HEK293T (cell line): ENCODE measurements at regions not wholly inside any gene's neighbourhood (a gene's known extent, or its start where the extent isn't known, plus 50 kb on each side); places are given as distances from the start of the nearest gene placed in this dataset.

ENCODE experiments used
- CTCF ChIA-PET: fragments of 350-600 bp; formaldehyde crosslinking; extraction: SDS; loops from one replicate; lab custom pipeline; 2021; ENCODE audit warnings: antibody characterized with exemption, inconsistent platforms; lab: Yijun Ruan, JAX
- POLR2A ChIA-PET: fragments of 350-600 bp; formaldehyde crosslinking; extraction: SDS; loops from one replicate; lab custom pipeline; 2020; ENCODE audit warnings: antibody characterized with exemption, inconsistent platforms; lab: Yijun Ruan, JAX
- DNase-seq: peaks from one replicate; pipeline ENCODE4 v3.0.0; 2012; ENCODE audit warnings: mixed read lengths; ENCODE audit errors: extremely low spot score
- ARNT ChIP-seq: fragments of 450-650 bp; IDR thresholded peaks from 2 replicates; pipeline ENCODE4 v1.6.1; 2017; ENCODE audit warnings: mild to moderate bottlenecking
- BHLHE40 ChIP-seq: fragments of 450-650 bp; IDR thresholded peaks from 2 replicates; pipeline ENCODE4 v1.6.1; 2016; ENCODE audit warnings: mild to moderate bottlenecking, moderate library complexity, borderline replicate concordance
- CTBP1 ChIP-seq: fragments of 450-650 bp; IDR thresholded peaks from 2 replicates; pipeline ENCODE4 v1.6.1; 2016; ENCODE audit warnings: borderline replicate concordance
- ELF4 ChIP-seq: fragments of 450-650 bp; IDR thresholded peaks from 2 replicates; pipeline ENCODE4 v1.6.1; 2017; ENCODE audit warnings: antibody characterized with exemption
- FOXA1 ChIP-seq: fragments of 450-650 bp; IDR thresholded peaks from 2 replicates; pipeline ENCODE4 v1.6.1; 2016; ENCODE audit warnings: mild to moderate bottlenecking
- FOXK2 ChIP-seq: fragments of 450-650 bp; IDR thresholded peaks from 2 replicates; pipeline ENCODE4 v1.6.1; 2016; ENCODE audit warnings: mild to moderate bottlenecking
- FOXM1 ChIP-seq: fragments of 450-650 bp; IDR thresholded peaks from 2 replicates; pipeline ENCODE4 v1.6.1; 2017; ENCODE audit warnings: mild to moderate bottlenecking, borderline replicate concordance
- HDGF ChIP-seq: fragments of 450-650 bp; IDR thresholded peaks from 2 replicates; pipeline ENCODE4 v1.6.1; 2017; ENCODE audit warnings: antibody characterized with exemption, borderline replicate concordance
- L3MBTL2 ChIP-seq: fragments of 450-650 bp; conservative IDR thresholded peaks from 2 replicates; pipeline ENCODE4 v1.6.1; 2016; ENCODE audit warnings: mild to moderate bottlenecking
- LEF1 ChIP-seq: fragments of 450-650 bp; IDR thresholded peaks from 2 replicates; pipeline ENCODE4 v1.6.1; 2017; ENCODE audit warnings: mild to moderate bottlenecking, borderline replicate concordance
- NFRKB ChIP-seq: fragments of 450-650 bp; IDR thresholded peaks from 2 replicates; pipeline ENCODE4 v1.6.1; 2016; ENCODE audit warnings: mild to moderate bottlenecking, moderate library complexity
- SP1 ChIP-seq: fragments of 450-650 bp; IDR thresholded peaks from 2 replicates; pipeline ENCODE4 v1.6.1; 2017
- SUZ12 ChIP-seq: fragments of 450-650 bp; IDR thresholded peaks from 2 replicates; pipeline ENCODE4 v1.6.1; 2016; ENCODE audit warnings: mild to moderate bottlenecking
- TARDBP ChIP-seq: fragments of 450-650 bp; IDR thresholded peaks from 2 replicates; pipeline ENCODE4 v1.6.1; 2016
- ZNF384 ChIP-seq: fragments of 450-650 bp; IDR thresholded peaks from 2 replicates; pipeline ENCODE4 v1.6.1; 2016
- TF ChIP-seq, protein P1 (sequence below): fragments of 450-650 bp; IDR thresholded peaks from 2 replicates; pipeline ENCODE4 v1.6.1; 2016

GRCh38 chr2:204416236-204416635 lies 129.0 kb upstream of the PARD3B start:
- no peak for DNase-seq
- CTCF ChIA-PET: no interaction called here
- TF ChIP-seq ARNT (no peak), ELF4 (no peak), FOXM1 (no peak), SUZ12 (no peak), TARDBP (no peak), L3MBTL2 (no peak)
- TF ChIP-seq, protein P1, sequence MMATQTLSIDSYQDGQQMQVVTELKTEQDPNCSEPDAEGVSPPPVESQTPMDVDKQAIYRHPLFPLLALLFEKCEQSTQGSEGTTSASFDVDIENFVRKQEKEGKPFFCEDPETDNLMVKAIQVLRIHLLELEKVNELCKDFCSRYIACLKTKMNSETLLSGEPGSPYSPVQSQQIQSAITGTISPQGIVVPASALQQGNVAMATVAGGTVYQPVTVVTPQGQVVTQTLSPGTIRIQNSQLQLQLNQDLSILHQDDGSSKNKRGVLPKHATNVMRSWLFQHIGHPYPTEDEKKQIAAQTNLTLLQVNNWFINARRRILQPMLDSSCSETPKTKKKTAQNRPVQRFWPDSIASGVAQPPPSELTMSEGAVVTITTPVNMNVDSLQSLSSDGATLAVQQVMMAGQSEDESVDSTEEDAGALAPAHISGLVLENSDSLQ: no peak
- POLR2A ChIA-PET: no interaction called here

DNA sequence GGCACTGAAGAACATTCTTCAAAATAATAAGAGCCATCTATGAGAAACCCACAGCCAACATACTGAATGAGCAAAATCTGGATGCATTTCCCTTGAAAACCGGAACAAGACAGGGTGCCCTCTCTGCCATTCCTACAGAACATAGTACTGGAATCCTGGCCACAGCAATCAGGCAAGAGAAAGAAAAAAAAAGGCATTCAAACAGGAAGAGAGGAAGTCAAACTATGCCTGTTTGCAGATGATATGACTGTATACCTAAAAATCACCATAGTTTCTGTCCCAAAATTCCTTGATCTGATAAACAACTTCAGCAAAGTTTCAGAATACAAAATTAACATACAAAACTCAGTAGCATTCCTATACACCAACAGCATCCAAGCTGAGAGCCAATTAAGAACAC lies 119.5 kb upstream of the PARD3B start:
- POLR2A ChIA-PET: no interaction called here

DNA sequence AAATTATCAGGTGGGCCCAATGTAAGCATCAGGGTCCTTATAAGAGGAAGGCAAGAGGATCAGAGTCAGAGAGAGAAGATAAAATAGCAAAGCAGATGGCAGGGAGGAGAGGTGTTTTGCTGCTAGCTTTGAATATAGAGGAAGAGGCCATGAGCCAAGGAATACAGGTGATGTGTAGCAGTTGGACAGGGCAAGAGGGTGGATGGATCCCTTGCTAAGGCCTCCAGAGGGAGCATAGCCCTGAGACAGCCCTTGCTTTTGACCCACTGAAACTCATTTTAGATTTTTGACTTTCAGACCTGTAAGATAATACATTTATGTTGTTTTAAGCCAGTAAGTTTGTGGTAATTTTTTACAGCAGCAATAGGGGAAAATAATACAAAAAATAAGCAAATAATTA lies 116.6 kb upstream of the PARD3B start:
- ChIA-PET POLR2A (no interaction called here), CTCF (no interaction called here)
- TF ChIP-seq NFRKB (no peak), SP1 (no peak), CTBP1 (no peak), ARNT (no peak), BHLHE40 (no peak), ELF4 (no peak), FOXA1 (no peak), HDGF (no peak), TARDBP (no peak), ZNF384 (no peak), SUZ12 (no peak), L3MBTL2 (no peak)
- TF ChIP-seq, protein P1: no peak
- DNase-seq: no peak

More for the DNA sequence above, 119.5 kb upstream of the PARD3B start:
- DNase-seq: no peak
- TF ChIP-seq ZNF384 (no peak), ARNT (no peak), FOXM1 (no peak), FOXK2 (no peak), BHLHE40 (no peak), L3MBTL2 (no peak), HDGF (no peak), NFRKB (no peak), SUZ12 (no peak), LEF1 (no peak), TARDBP (no peak), SP1 (no peak)
- CTCF ChIA-PET: no interaction called here

- CTCF ChIA-PET: no interaction called here
These were observed 113.7 kb upstream of the PARD3B start for GRCh38 chr2:204431529-204431928.

DNA sequence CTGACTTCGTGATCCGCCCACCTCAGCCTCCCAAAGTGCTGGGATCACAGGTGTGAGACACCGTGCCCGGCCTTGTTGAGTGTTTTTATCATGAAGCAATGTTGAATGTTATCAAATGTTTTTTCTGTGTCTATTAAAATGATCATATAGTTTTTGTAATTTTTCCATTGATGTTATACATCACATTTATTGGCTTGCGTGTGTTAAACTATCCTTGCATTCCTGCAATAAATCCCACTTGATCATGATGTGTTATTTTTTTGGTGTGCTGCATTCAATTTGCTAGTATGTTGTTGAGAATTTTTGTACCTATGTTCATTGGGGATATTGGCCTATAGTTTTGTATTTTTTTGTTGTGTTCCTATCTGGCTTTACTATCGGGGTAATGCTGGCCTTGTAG lies 113.1 kb upstream of the PARD3B start:
- TF ChIP-seq FOXM1: no peak
- TF ChIP-seq NFRKB: no peak
- TF ChIP-seq ARNT: no peak
- TF ChIP-seq BHLHE40: no peak
- TF ChIP-seq FOXK2: no peak
- TF ChIP-seq CTBP1: no peak
- no peak for TF ChIP-seq SUZ12
- TF ChIP-seq ZNF384: no peak
- TF ChIP-seq FOXA1: no peak
- no peak for TF ChIP-seq LEF1
- TF ChIP-seq SP1: no peak
- TF ChIP-seq HDGF: no peak
- TF ChIP-seq ELF4: no peak
- TF ChIP-seq, protein P1: no peak
- TF ChIP-seq TARDBP: no peak
- TF ChIP-seq L3MBTL2: no peak
- no peak for DNase-seq
- ChIA-PET CTCF (no interaction called here), POLR2A (no interaction called here)

More at GRCh38 chr2:204431529-204431928, 113.7 kb upstream of the PARD3B start:
- POLR2A ChIA-PET: no interaction called here
- DNase-seq: no peak
- TF ChIP-seq TARDBP (no peak), FOXA1 (no peak), ELF4 (no peak), SP1 (no peak), ARNT (no peak), LEF1 (no peak), ZNF384 (no peak), FOXK2 (no peak), NFRKB (no peak), CTBP1 (no peak), SUZ12 (no peak)
- TF ChIP-seq, protein P1: no peak

DNA sequence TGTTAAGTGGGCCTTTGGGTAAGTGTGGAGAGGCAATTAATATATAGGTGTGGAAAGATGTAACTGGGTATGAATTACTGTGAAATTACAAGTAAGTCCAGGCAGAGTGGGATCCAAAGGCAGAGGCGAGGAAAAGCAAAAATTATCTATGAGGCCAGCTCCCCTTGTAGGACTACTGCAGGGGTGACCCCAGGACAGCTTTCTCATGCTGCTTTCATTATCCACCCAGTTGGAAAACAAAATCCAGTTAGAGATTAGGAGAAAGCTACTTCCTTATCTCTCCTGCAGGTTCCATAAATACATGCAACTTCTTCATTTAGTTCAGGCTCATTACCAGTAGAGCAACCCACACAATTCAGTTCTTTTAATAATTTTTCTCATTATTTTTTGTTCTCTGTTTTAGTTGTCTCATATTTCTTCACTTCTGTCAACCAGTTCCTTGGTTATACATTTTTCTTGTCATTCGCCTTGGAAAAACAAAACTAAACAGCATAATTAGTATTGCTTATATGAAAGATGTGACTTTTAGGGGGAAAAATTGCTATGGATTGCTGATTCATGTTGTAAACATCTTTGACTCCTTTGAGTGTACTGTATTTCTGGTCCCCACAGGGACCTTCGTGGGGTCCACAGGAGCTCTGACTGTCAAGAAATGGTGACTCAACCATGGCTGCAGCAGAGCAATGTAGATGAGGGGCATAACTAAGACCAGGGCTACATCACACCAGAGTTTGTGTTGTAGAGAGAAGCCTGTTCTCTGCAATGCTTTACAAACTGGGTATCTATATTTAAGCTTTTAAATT lies 110.4 kb upstream of the PARD3B start:
- CTCF ChIA-PET: no interaction called here
- TF ChIP-seq ZNF384: no peak
- no peak for TF ChIP-seq LEF1
- TF ChIP-seq SUZ12: no peak
- TF ChIP-seq TARDBP: no peak
- POLR2A ChIA-PET: no interaction called here
- DNase-seq: no peak
